Activated CD8-positive, alpha-beta memory T cell treated with anti-CD3 and anti-CD28 coated beads, Interleukin-2, amount 10 ng/mL, durations not matched to agents 7 days and 5 days (primary cell): ENCODE measurements at regions not wholly inside any gene's neighbourhood (a gene's known extent, or its start where the extent isn't known, plus 50 kb on each side); places are given as distances from the start of the nearest gene placed in this dataset.

Experiments used
- ATAC-seq: fragments of 150-1000 bp; cut with Tn5 transposase; one replicate; pipeline ENCODE4 v1.10.0; 2021; ENCODE audit warnings: moderate library complexity
- CTCF ChIA-PET: fragments of 350-600 bp; sonication (Branson Sonifier 250); formaldehyde crosslinking; loops from one replicate; lab custom pipeline; 2021; ENCODE audit warnings: antibody characterized with exemption; lab: Charles Lee
- DNase-seq: peaks from one replicate; pipeline ENCODE4 v3.0.0-alpha.2; 2020
- H3K27ac Mint-ChIP-seq: one replicate; pipeline ENCODE4 v1.8.0; 2021; ENCODE audit warnings: mild to moderate bottlenecking, mixed read lengths
- H3K27me3 Mint-ChIP-seq: one replicate; pipeline ENCODE4 v1.8.0; 2021; ENCODE audit warnings: mixed read lengths
- H3K36me3 Mint-ChIP-seq: one replicate; pipeline ENCODE4 v1.8.0; 2021; ENCODE audit warnings: mild to moderate bottlenecking, mixed read lengths
- H3K4me1 Mint-ChIP-seq: one replicate; pipeline ENCODE4 v1.8.0; 2021; ENCODE audit warnings: mixed read lengths
- H3K4me3 Mint-ChIP-seq: one replicate; pipeline ENCODE4 v1.8.0; 2021; ENCODE audit warnings: mild to moderate bottlenecking, moderate library complexity, mixed read lengths
- H3K9me3 Mint-ChIP-seq: one replicate; pipeline ENCODE4 v1.8.0; 2022; ENCODE audit warnings: low read depth, mixed read lengths

DNA sequence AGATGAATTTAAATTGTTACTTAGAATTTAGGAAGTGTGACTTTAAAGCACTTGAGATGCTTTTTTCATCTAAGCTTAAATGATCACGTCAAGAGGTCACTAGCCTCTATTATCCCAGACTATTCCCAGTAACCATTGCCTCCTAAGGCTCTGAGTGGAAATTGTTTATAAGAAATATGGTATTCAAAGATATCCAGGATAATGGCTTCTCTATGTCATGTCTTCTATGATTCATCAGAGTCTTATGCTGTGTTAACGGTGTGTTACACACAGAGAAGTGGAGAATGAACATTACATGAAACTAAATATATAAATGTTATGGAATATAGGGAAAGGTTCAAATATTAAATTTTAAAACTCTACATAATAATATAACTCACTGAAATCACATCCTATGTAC lies 79.8 kb upstream of the NBEA start:
- CTCF ChIA-PET: no interaction called here
- DNase-seq: no peak
- H3K36me3 Mint-ChIP-seq: no peaks in the 10 kb centered on the region
- no peaks in the 10 kb centered on the region for H3K9me3 Mint-ChIP-seq
- no peaks in the 10 kb centered on the region for H3K27me3 Mint-ChIP-seq
- no peak overlapping the region for H3K27ac Mint-ChIP-seq
- H3K4me1 Mint-ChIP-seq: no peaks in the 10 kb centered on the region
- ATAC-seq: no peak
- H3K4me3 Mint-ChIP-seq: no peak overlapping the region

DNA sequence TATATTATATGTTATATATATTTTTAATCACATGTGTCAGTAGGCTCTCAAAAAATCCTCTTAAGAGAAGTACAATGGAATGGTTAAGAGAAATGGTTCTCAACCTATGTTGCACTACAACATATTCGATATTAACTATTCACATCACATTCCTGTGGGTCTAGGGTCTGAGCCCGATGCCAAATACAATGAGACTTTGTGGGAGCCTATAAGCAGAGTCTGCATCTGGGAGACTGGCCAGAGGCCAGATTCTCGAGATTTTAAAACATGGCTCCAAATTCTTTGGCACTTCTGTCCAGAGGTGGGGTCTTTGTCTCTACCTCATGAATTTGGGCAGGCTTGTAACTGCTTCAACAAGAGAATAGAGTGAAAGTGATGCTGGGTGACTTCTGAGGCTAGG lies 79.4 kb upstream of the NBEA start:
- DNase-seq (no peak), ATAC-seq (no peak)
- Mint-ChIP-seq H3K4me1 (no peaks in the 10 kb centered on the region), H3K36me3 (no peaks in the 10 kb centered on the region), H3K27me3 (no peaks in the 10 kb centered on the region), H3K27ac (no peak overlapping the region), H3K9me3 (no peaks in the 10 kb centered on the region), H3K4me3 (no peak overlapping the region)
- CTCF ChIA-PET: no interaction called here

DNA sequence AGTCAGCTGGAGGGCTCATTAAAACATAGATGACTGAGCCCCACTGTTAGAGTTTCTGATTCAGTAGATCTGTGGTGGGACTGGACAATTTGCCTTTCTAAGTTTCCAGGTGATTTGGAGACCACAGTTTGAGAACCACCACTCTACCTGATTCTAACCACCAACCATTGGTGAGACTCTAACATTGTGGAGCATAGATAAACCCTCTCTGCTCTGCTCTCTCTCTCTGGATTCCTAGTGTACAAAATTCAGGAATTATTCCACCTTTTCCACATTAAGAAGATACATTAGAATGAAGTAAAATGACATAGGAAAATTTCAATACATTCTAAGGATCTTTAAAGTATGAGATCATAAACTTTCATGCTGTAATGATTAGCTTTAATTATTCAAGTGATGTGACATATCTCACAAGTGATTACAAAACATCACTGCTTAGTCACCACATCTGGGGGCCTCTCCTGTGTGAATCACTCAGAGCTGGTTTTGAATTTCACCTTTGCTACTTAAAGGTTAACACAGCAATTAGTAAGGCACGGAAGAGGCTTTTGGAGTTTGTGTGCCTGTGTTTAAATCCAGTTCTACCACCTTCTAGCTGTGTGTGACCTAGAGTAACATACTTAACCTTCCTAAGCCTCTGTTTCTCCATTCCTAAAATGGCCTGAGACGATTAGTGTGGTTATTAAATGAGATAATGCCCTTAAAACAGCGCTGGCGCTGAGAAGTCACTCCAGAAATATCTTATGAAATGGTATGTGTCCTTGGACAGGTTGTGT lies 78.5 kb upstream of the NBEA start:
- DNase-seq: no peak
- no peak for ATAC-seq
- no peaks in the 10 kb centered on the region for H3K9me3 Mint-ChIP-seq
- no peaks in the 10 kb centered on the region for H3K4me1 Mint-ChIP-seq
- CTCF ChIA-PET: no interaction called here
- H3K36me3 Mint-ChIP-seq: no peaks in the 10 kb centered on the region
- H3K27me3 Mint-ChIP-seq: no peaks in the 10 kb centered on the region
- H3K27ac Mint-ChIP-seq: no peak overlapping the region
- H3K4me3 Mint-ChIP-seq: no peak overlapping the region

GRCh38 chr13:34864671-34865070 lies 77.4 kb upstream of the NBEA start:
- H3K4me3 Mint-ChIP-seq: no peak overlapping the region
- no peaks in the 10 kb centered on the region for H3K9me3 Mint-ChIP-seq
- CTCF ChIA-PET: no interaction called here
- no peaks in the 10 kb centered on the region for H3K4me1 Mint-ChIP-seq
- ATAC-seq: no peak
- H3K27me3 Mint-ChIP-seq: no peaks in the 10 kb centered on the region
- no peak for DNase-seq
- H3K36me3 Mint-ChIP-seq: no peaks in the 10 kb centered on the region
- H3K27ac Mint-ChIP-seq: no peak overlapping the region

- no peak overlapping the region for H3K4me3 Mint-ChIP-seq
- ATAC-seq: no peak
- H3K27me3 Mint-ChIP-seq: no peaks in the 10 kb centered on the region
- H3K4me1 Mint-ChIP-seq: no peaks in the 10 kb centered on the region
- H3K36me3 Mint-ChIP-seq: no peaks in the 10 kb centered on the region
- H3K27ac Mint-ChIP-seq: no peak overlapping the region
- H3K9me3 Mint-ChIP-seq: no peaks in the 10 kb centered on the region
- CTCF ChIA-PET: no interaction called here
- no peak for DNase-seq
Measured at GRCh38 chr13:34867590-34867989, 74.5 kb upstream of the NBEA start.

DNA sequence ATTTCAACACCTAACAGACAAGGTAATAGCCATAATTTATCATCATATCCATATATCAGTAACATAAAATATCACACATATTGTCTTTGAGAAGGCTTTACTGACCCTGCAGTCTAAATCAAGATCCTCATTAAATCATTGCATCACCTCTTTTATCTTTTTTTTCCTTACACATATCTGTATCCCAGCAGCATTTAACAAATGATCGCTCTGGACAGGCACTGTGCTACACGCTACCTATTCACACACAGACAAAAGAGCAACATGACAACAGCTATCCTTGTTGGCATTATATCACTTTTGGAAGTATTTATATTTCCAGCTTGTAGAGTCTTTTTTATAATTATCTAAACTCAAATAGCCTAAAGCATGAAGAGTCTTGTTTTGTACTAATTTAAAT lies 73.3 kb upstream of the NBEA start:
- no peaks in the 10 kb centered on the region for H3K27me3 Mint-ChIP-seq
- no peaks in the 10 kb centered on the region for H3K4me1 Mint-ChIP-seq
- H3K36me3 Mint-ChIP-seq: no peaks in the 10 kb centered on the region
- no peak for ATAC-seq
- DNase-seq: no peak
- no peak overlapping the region for H3K4me3 Mint-ChIP-seq
- CTCF ChIA-PET: no interaction called here
- no peaks in the 10 kb centered on the region for H3K9me3 Mint-ChIP-seq
- H3K27ac Mint-ChIP-seq: no peak overlapping the region

DNA sequence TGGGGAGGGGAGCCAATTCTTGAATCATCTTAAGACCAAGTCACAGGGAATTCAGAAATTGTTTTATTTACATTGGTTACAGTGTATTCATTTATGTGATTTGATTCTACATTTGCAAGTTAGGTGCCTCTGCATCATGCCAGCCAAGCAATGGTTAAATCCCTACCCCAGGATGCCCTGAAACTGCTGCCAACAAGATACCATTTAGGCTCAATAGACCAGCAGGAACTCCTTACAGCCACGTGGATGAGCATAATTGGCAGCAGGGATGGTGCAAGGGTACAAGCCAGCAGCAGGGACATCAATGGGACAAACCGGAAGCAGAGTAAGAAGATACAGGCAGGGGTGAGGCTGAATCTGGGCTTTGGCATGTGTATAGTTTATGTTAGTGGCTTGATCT lies 72.4 kb upstream of the NBEA start:
- H3K27ac Mint-ChIP-seq: no peak overlapping the region
- CTCF ChIA-PET: no interaction called here
- no peak overlapping the region for H3K4me3 Mint-ChIP-seq
- H3K36me3 Mint-ChIP-seq: no peaks in the 10 kb centered on the region
- peaks cover 3% of the 10 kb centered on the region for H3K9me3 Mint-ChIP-seq
- no peaks in the 10 kb centered on the region for H3K27me3 Mint-ChIP-seq
- no peak for ATAC-seq
- no peaks in the 10 kb centered on the region for H3K4me1 Mint-ChIP-seq
- DNase-seq: no peak

DNA sequence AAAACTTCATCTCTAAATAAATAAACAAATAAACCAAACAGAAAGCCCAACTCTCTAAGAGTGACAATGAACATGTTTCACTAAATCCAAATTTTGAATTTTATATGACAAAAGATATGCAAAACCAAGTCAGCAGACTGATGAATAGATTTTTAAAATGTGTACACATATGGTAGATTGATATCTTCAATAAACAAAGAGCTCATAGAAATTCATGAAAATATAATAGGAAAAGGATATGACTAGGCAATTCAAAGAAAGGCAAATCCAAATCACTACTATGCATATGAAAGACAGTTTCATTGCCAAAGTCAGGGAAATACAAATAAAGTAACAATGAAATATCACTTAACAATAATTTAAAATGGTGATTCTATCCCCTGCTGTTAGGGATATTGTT lies 63.7 kb upstream of the NBEA start:
- CTCF ChIA-PET: no interaction called here
- DNase-seq (no peak), ATAC-seq (no peak)
- no peak overlapping the region for H3K27ac Mint-ChIP-seq
- no peaks in the 10 kb centered on the region for H3K4me1 Mint-ChIP-seq
- H3K4me3 Mint-ChIP-seq: no peak overlapping the region
- H3K36me3 Mint-ChIP-seq: no peaks in the 10 kb centered on the region
- H3K27me3 Mint-ChIP-seq: no peaks in the 10 kb centered on the region
- peaks cover 8% of the 10 kb centered on the region for H3K9me3 Mint-ChIP-seq

DNA sequence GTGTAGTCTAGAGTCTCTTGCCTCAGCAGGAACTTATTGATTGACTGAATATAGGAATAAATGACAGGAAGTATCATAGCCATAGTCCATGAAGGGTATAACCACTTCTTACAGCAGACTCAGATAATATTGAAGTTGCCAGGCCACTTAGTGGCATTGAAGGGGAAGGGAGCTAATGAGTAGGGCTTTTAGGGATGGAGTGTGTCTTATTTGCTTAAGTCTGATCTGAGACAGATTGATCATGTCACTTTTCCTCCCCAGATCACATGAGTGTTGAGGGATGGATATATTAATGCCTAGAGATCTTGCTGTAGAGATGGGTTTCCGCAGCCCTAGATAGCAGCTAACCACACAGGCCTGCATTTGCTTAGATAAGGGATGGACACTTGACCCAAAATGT lies 62.2 kb upstream of the NBEA start:
- no peak for ATAC-seq
- Mint-ChIP-seq H3K9me3 (peaks cover 3% of the 10 kb centered on the region), H3K4me1 (no peaks in the 10 kb centered on the region), H3K27me3 (no peaks in the 10 kb centered on the region), H3K36me3 (no peaks in the 10 kb centered on the region), H3K4me3 (no peak overlapping the region), H3K27ac (no peak overlapping the region)
- CTCF ChIA-PET: no interaction called here
- no peak for DNase-seq

- H3K27ac Mint-ChIP-seq: no peak overlapping the region
- no peaks in the 10 kb centered on the region for H3K4me1 Mint-ChIP-seq
- H3K36me3 Mint-ChIP-seq: no peaks in the 10 kb centered on the region
- CTCF ChIA-PET: no interaction called here
- H3K4me3 Mint-ChIP-seq: no peak overlapping the region
- peaks cover 2% of the 10 kb centered on the region for H3K9me3 Mint-ChIP-seq
- ATAC-seq: no peak
- DNase-seq: no peak
- no peaks in the 10 kb centered on the region for H3K27me3 Mint-ChIP-seq
Measured at GRCh38 chr13:34881494-34881893, 60.6 kb upstream of the NBEA start.

GRCh38 chr13:34883396-34883795 lies 58.7 kb upstream of the NBEA start:
- H3K36me3 Mint-ChIP-seq: no peaks in the 10 kb centered on the region
- H3K9me3 Mint-ChIP-seq: peaks cover 2% of the 10 kb centered on the region
- CTCF ChIA-PET: no interaction called here
- no peak overlapping the region for H3K4me3 Mint-ChIP-seq
- no peaks in the 10 kb centered on the region for H3K4me1 Mint-ChIP-seq
- H3K27me3 Mint-ChIP-seq: no peaks in the 10 kb centered on the region
- DNase-seq (no peak), ATAC-seq (no peak)
- H3K27ac Mint-ChIP-seq: no peak overlapping the region

- DNase-seq: no peak
- Mint-ChIP-seq H3K9me3 (peaks cover 2% of the 10 kb centered on the region), H3K36me3 (no peaks in the 10 kb centered on the region), H3K27me3 (no peaks in the 10 kb centered on the region), H3K27ac (no peak overlapping the region), H3K4me1 (no peaks in the 10 kb centered on the region), H3K4me3 (no peak overlapping the region)
- CTCF ChIA-PET: no interaction called here
- ATAC-seq: no peak
Measured at GRCh38 chr13:34884366-34884765, 57.7 kb upstream of the NBEA start.

DNA sequence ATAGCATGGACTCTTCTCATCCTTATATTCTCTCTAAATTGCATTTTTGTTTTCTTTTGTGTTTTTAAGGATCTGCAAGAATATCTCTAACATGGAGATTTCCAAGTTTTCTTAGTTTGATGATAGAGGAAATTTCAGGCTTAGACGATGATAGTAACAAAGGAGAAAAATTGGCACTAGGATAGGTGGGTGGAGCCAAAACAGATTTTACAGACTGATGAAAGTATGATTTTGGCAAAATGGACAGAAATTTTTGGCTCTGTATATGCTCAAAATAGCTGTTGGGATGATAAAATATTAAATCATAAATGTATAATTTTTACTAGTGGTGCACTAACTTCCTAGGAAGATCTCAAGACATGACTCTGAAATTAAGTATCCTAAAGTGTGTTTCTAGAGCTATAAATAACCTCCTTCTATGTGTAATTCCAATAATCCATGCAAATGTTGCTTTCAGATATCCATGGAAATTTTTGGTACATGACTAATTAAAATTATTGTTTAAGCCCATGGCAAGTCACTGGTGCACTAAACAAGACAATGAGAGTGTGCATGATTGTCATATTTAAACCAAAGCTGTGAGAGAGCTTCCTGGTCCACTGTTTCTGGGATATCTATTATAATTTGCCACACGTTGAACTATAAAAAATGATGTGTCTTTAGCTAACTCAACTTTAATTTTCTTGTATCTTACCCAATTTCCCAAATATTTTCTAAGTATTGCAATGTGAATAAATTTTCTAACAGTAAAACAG lies 55.8 kb upstream of the NBEA start:
- no peak overlapping the region for H3K4me3 Mint-ChIP-seq
- no peaks in the 10 kb centered on the region for H3K4me1 Mint-ChIP-seq
- peaks cover under 1% of the 10 kb centered on the region for H3K9me3 Mint-ChIP-seq
- no peak for ATAC-seq
- H3K36me3 Mint-ChIP-seq: no peaks in the 10 kb centered on the region
- no peak overlapping the region for H3K27ac Mint-ChIP-seq
- CTCF ChIA-PET: no interaction called here
- no peaks in the 10 kb centered on the region for H3K27me3 Mint-ChIP-seq
- DNase-seq: no peak

- no peaks in the 10 kb centered on the region for H3K4me1 Mint-ChIP-seq
- H3K27me3 Mint-ChIP-seq: no peaks in the 10 kb centered on the region
- ATAC-seq (no peak), DNase-seq (no peak)
- CTCF ChIA-PET: no interaction called here
- H3K9me3 Mint-ChIP-seq: no peaks in the 10 kb centered on the region
- H3K36me3 Mint-ChIP-seq: no peaks in the 10 kb centered on the region
- H3K27ac Mint-ChIP-seq: no peak overlapping the region
- no peak overlapping the region for H3K4me3 Mint-ChIP-seq
Measured at GRCh38 chr13:34886987-34887386, 55.1 kb upstream of the NBEA start.
